ENCODE measurements at regions not wholly inside any gene's neighbourhood (a gene's known extent, or its start where the extent isn't known, plus 50 kb on each side); places are given as distances from the start of the nearest gene placed in this dataset. TPM values are rescaled to one million over a fixed set of nuclear protein-coding genes. Genes with fewer than 3 reads are reported as not detected.

DNA sequence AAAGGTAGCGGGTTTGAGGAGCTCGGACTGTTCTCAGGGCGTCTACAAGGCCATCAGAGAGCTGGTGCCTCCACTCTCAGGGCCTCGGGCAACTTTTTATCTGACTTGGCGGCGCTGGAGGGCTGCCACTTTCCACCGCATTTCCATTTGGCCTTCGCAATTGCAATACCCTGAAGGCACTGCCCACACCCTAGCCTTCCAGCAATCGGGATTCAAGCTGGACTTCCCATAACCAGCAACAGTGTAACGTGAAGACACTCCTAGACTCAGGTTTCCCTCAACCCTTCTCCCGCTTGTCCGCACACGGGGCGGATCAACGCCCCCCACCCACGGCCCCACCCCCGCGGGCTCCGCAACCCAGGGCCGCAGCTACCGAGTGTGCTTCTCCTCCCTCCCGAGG lies 50.2 kb upstream of the BCOR start:
- DNase-seq, result no peak

Small RNA genes lying in the stretch of these regions (small RNA-seq; reads per million reads assigned to genes)
- not detected for gene RF00019
